GM12875 (cell line): ENCODE measurements at regions not wholly inside any gene's neighbourhood (a gene's known extent, or its start where the extent isn't known, plus 50 kb on each side); places are given as distances from the start of the nearest gene placed in this dataset.
"Not testable (repeated sequence)": the region's sequence is repeated elsewhere in the genome, so short reads cannot be mapped to it uniquely, and the experiment has no call there.

Experiments
- H3K4me3 ChIP-seq: one replicate; pipeline ENCODE4 v1.5.1; 2011; ENCODE audit warnings: low read depth, low read length, control low read depth
- CTCF ChIP-seq: IDR thresholded peaks from 2 replicates; pipeline ENCODE4 v1.5.1; 2011; ENCODE audit warnings: low read depth, mild to moderate bottlenecking, control low read depth, inconsistent platforms, low read length, moderate library complexity, borderline replicate concordance; ENCODE audit not compliant: insufficient read depth

GRCh38 chr10:78096486-78096885 lies 62.8 kb downstream of the RPS24 start:
- H3K4me3 ChIP-seq, result not testable (repeated sequence)

GRCh38 chr10:78102593-78102992 lies 68.9 kb downstream of the RPS24 start:
- not testable (repeated sequence) for H3K4me3 ChIP-seq

GRCh38 chr10:78109210-78109609 lies 75.5 kb downstream of the RPS24 start:
- TF ChIP-seq CTCF, result no peak
- no peak overlapping the region for H3K4me3 ChIP-seq

GRCh38 chr10:78115135-78115853 lies 81.6 kb downstream of the RPS24 start:
- no peak for TF ChIP-seq CTCF
- no peak overlapping the region for H3K4me3 ChIP-seq

- TF ChIP-seq CTCF, result no peak
These were observed 82.7 kb downstream of the RPS24 start for GRCh38 chr10:78116361-78116760.

GRCh38 chr10:78118591-78118990 lies 84.9 kb downstream of the RPS24 start:
- TF ChIP-seq CTCF, result no peak

More at GRCh38 chr10:78116361-78116760, 82.7 kb downstream of the RPS24 start:
- no peak overlapping the region for H3K4me3 ChIP-seq

GRCh38 chr10:78121801-78122200 lies 88.1 kb downstream of the RPS24 start:
- no peak for TF ChIP-seq CTCF
- H3K4me3 ChIP-seq, result no peak overlapping the region

More at GRCh38 chr10:78118591-78118990, 84.9 kb downstream of the RPS24 start:
- no peak overlapping the region for H3K4me3 ChIP-seq

GRCh38 chr10:78124167-78124566 lies 90.5 kb downstream of the RPS24 start:
- no peak for TF ChIP-seq CTCF
- no peak overlapping the region for H3K4me3 ChIP-seq
